ENCODE measurements at regions not wholly inside any gene's neighbourhood (a gene's known extent, or its start where the extent isn't known, plus 50 kb on each side); places are given as distances from the start of the nearest gene placed in this dataset.

- no peak for DNase-seq
These were observed 123.6 kb downstream of the CCDC34 start for GRCh38 chr11:27239305-27239942.

GRCh38 chr11:27238811-27239210 is 124.2 kb downstream of the CCDC34 start:
- Histone ChIP-seq H3K27ac (ENCODE audit: insufficient read depth, low read length, poor library complexity, severe bottlenecking) (no peak overlapping the region), H3K4me1 (ENCODE audit: control insufficient read depth, insufficient read depth, low read length, poor library complexity, severe bottlenecking) (no peaks in the 10 kb centered on the region), H3K4me3 (ENCODE audit: low read depth, low read length) (no peak overlapping the region), H3K36me3 (ENCODE audit: control insufficient read depth, insufficient read depth, low read length) (no peaks in the 10 kb centered on the region), H3K27me3 (ENCODE audit: control insufficient read depth, insufficient read depth, low read length) (peaks cover 1% of the 10 kb centered on the region), H3K9me3 (ENCODE audit: control insufficient read depth in 2 of 2, low read length in 2 of 2) (no peaks in the 10 kb centered on the region)
- peaks cover 0 to 1% (median 0%) of the 10 kb centered on the region in 7 donors for H3K9me3 Mint-ChIP-seq
- H3K27me3 Mint-ChIP-seq, result no peaks in the 10 kb centered on the region
- H3K4me3 Mint-ChIP-seq, result no peak overlapping the region
- ATAC-seq (ENCODE audit: low read depth in 2 of 2) (no peak), DNase-seq (no peak)
- H3K36me3 Mint-ChIP-seq, result no peaks in the 10 kb centered on the region
- peaks cover 0 to 2% (median 0%) of the 10 kb centered on the region in 4 donors for H3K4me1 Mint-ChIP-seq
- peak overlapping the region in 1 of 3 donors; percentile 29 for H3K27ac Mint-ChIP-seq

More at GRCh38 chr11:27239305-27239942, 123.6 kb downstream of the CCDC34 start:
- Mint-ChIP-seq H3K27me3 (no peaks in the 10 kb centered on the region), H3K4me3 (no peak overlapping the region), H3K9me3 (peaks cover 0 to 1% (median 0%) of the 10 kb centered on the region in 7 donors), H3K4me1 (peaks cover 0 to 2% (median 0%) of the 10 kb centered on the region in 4 donors), H3K36me3 (no peaks in the 10 kb centered on the region), H3K27ac (no peak overlapping the region)
- no peak overlapping the region for H3K27ac ChIP-seq (ENCODE audit: insufficient read depth, low read length, poor library complexity, severe bottlenecking)
- peaks cover 1% of the 10 kb centered on the region for H3K27me3 ChIP-seq (ENCODE audit: control insufficient read depth, insufficient read depth, low read length)
- no peak for ATAC-seq (ENCODE audit: low read depth in 2 of 2)
- no peaks in the 10 kb centered on the region for H3K36me3 ChIP-seq (ENCODE audit: control insufficient read depth, insufficient read depth, low read length)
- no peaks in the 10 kb centered on the region for H3K4me1 ChIP-seq (ENCODE audit: control insufficient read depth, insufficient read depth, low read length, poor library complexity, severe bottlenecking)
- no peaks in the 10 kb centered on the region for H3K9me3 ChIP-seq (ENCODE audit: control insufficient read depth in 2 of 2, low read length in 2 of 2)
- no peak overlapping the region for H3K4me3 ChIP-seq (ENCODE audit: low read depth, low read length)

GRCh38 chr11:27237643-27238042 is 125.4 kb downstream of the CCDC34 start:
- no peaks in the 10 kb centered on the region for H3K9me3 ChIP-seq (ENCODE audit: control insufficient read depth in 2 of 2, low read length in 2 of 2)
- H3K4me3 ChIP-seq (ENCODE audit: low read depth, low read length), result no peak overlapping the region
- H3K36me3 ChIP-seq (ENCODE audit: control insufficient read depth, insufficient read depth, low read length), result no peaks in the 10 kb centered on the region
- H3K4me1 Mint-ChIP-seq, result peaks cover 0 to 2% (median 0%) of the 10 kb centered on the region in 4 donors
- H3K36me3 Mint-ChIP-seq, result no peaks in the 10 kb centered on the region
- H3K27me3 Mint-ChIP-seq, result no peaks in the 10 kb centered on the region
- H3K9me3 Mint-ChIP-seq, result peaks cover 0 to 1% (median 0%) of the 10 kb centered on the region in 7 donors
- H3K27ac Mint-ChIP-seq, result no peak overlapping the region
- DNase-seq (no peak), ATAC-seq (ENCODE audit: low read depth in 2 of 2) (no peak)
- peaks cover 1% of the 10 kb centered on the region for H3K27me3 ChIP-seq (ENCODE audit: control insufficient read depth, insufficient read depth, low read length)
- no peak overlapping the region for H3K27ac ChIP-seq (ENCODE audit: insufficient read depth, low read length, poor library complexity, severe bottlenecking)
- no peak overlapping the region for H3K4me3 Mint-ChIP-seq
- H3K4me1 ChIP-seq (ENCODE audit: control insufficient read depth, insufficient read depth, low read length, poor library complexity, severe bottlenecking), result no peaks in the 10 kb centered on the region

- peaks cover 0 to 2% (median 0%) of the 10 kb centered on the region in 4 donors for H3K4me1 Mint-ChIP-seq
- no peak overlapping the region for H3K27ac ChIP-seq (ENCODE audit: insufficient read depth, low read length, poor library complexity, severe bottlenecking)
- H3K4me1 ChIP-seq (ENCODE audit: control insufficient read depth, insufficient read depth, low read length, poor library complexity, severe bottlenecking), result no peaks in the 10 kb centered on the region
- H3K4me3 Mint-ChIP-seq, result no peak overlapping the region
- H3K27ac Mint-ChIP-seq, result no peak overlapping the region
- no peaks in the 10 kb centered on the region for H3K9me3 Mint-ChIP-seq
- no peaks in the 10 kb centered on the region for H3K27me3 Mint-ChIP-seq
- ATAC-seq (ENCODE audit: low read depth in 2 of 2) (no peak), DNase-seq (no peak)
- H3K4me3 ChIP-seq (ENCODE audit: low read depth, low read length), result no peak overlapping the region
- no peaks in the 10 kb centered on the region for H3K9me3 ChIP-seq (ENCODE audit: control insufficient read depth in 2 of 2, low read length in 2 of 2)
- H3K27me3 ChIP-seq (ENCODE audit: control insufficient read depth, insufficient read depth, low read length), result no peaks in the 10 kb centered on the region
- H3K36me3 ChIP-seq (ENCODE audit: control insufficient read depth, insufficient read depth, low read length), result no peaks in the 10 kb centered on the region
- H3K36me3 Mint-ChIP-seq, result no peaks in the 10 kb centered on the region
These were observed 128.1 kb downstream of the CCDC34 start for GRCh38 chr11:27234961-27235360.

GRCh38 chr11:27234043-27234668 is 128.9 kb downstream of the CCDC34 start:
- no peaks in the 10 kb centered on the region for H3K27me3 ChIP-seq (ENCODE audit: control insufficient read depth, insufficient read depth, low read length)
- H3K9me3 ChIP-seq (ENCODE audit: control insufficient read depth in 2 of 2, low read length in 2 of 2), result no peaks in the 10 kb centered on the region
- Mint-ChIP-seq H3K27ac (no peak overlapping the region), H3K4me1 (peaks cover 0 to 2% (median 0%) of the 10 kb centered on the region in 4 donors), H3K4me3 (no peak overlapping the region), H3K9me3 (no peaks in the 10 kb centered on the region), H3K36me3 (no peaks in the 10 kb centered on the region), H3K27me3 (no peaks in the 10 kb centered on the region)
- DNase-seq (no peak), ATAC-seq (ENCODE audit: low read depth in 2 of 2) (peak; percentile 37 to 38)
- H3K4me3 ChIP-seq (ENCODE audit: low read depth, low read length), result no peak overlapping the region
- no peak overlapping the region for H3K27ac ChIP-seq (ENCODE audit: insufficient read depth, low read length, poor library complexity, severe bottlenecking)
- H3K4me1 ChIP-seq (ENCODE audit: control insufficient read depth, insufficient read depth, low read length, poor library complexity, severe bottlenecking), result no peaks in the 10 kb centered on the region
- H3K36me3 ChIP-seq (ENCODE audit: control insufficient read depth, insufficient read depth, low read length), result no peaks in the 10 kb centered on the region

- no peaks in the 10 kb centered on the region for H3K9me3 Mint-ChIP-seq
- no peak overlapping the region for H3K4me3 ChIP-seq (ENCODE audit: low read depth, low read length)
- H3K4me3 Mint-ChIP-seq, result no peak overlapping the region
- H3K27me3 Mint-ChIP-seq, result no peaks in the 10 kb centered on the region
- no peaks in the 10 kb centered on the region for H3K27me3 ChIP-seq (ENCODE audit: control insufficient read depth, insufficient read depth, low read length)
- no peak overlapping the region for H3K27ac ChIP-seq (ENCODE audit: insufficient read depth, low read length, poor library complexity, severe bottlenecking)
- H3K4me1 Mint-ChIP-seq, result peaks cover 0 to 2% (median 0%) of the 10 kb centered on the region in 4 donors
- ATAC-seq (ENCODE audit: low read depth in 2 of 2) (no peak), DNase-seq (no peak)
- no peaks in the 10 kb centered on the region for H3K4me1 ChIP-seq (ENCODE audit: control insufficient read depth, insufficient read depth, low read length, poor library complexity, severe bottlenecking)
- no peaks in the 10 kb centered on the region for H3K36me3 ChIP-seq (ENCODE audit: control insufficient read depth, insufficient read depth, low read length)
- no peak overlapping the region for H3K27ac Mint-ChIP-seq
- H3K9me3 ChIP-seq (ENCODE audit: control insufficient read depth in 2 of 2, low read length in 2 of 2), result no peaks in the 10 kb centered on the region
- H3K36me3 Mint-ChIP-seq, result no peaks in the 10 kb centered on the region
These were observed 129.4 kb downstream of the CCDC34 start for GRCh38 chr11:27233654-27234042.

- Mint-ChIP-seq H3K9me3 (no peaks in the 10 kb centered on the region), H3K27me3 (no peaks in the 10 kb centered on the region), H3K36me3 (no peaks in the 10 kb centered on the region), H3K4me1 (peaks cover 0 to 2% (median 0%) of the 10 kb centered on the region in 4 donors), H3K27ac (no peak overlapping the region), H3K4me3 (no peak overlapping the region)
- no peak overlapping the region for H3K4me3 ChIP-seq (ENCODE audit: low read depth, low read length)
- H3K9me3 ChIP-seq (ENCODE audit: control insufficient read depth in 2 of 2, low read length in 2 of 2), result no peaks in the 10 kb centered on the region
- no peaks in the 10 kb centered on the region for H3K4me1 ChIP-seq (ENCODE audit: control insufficient read depth, insufficient read depth, low read length, poor library complexity, severe bottlenecking)
- DNase-seq (no peak), ATAC-seq (ENCODE audit: low read depth in 2 of 2) (no peak)
- no peak overlapping the region for H3K27ac ChIP-seq (ENCODE audit: insufficient read depth, low read length, poor library complexity, severe bottlenecking)
- H3K36me3 ChIP-seq (ENCODE audit: control insufficient read depth, insufficient read depth, low read length), result no peaks in the 10 kb centered on the region
- no peaks in the 10 kb centered on the region for H3K27me3 ChIP-seq (ENCODE audit: control insufficient read depth, insufficient read depth, low read length)
These were observed 131.5 kb downstream of the CCDC34 start for GRCh38 chr11:27231530-27231929.

- no peak for ATAC-seq (ENCODE audit: low read depth in 2 of 2)
- H3K4me1 Mint-ChIP-seq, result no peaks in the 10 kb centered on the region
These were observed 132.8 kb downstream of the CCDC34 start for GRCh38 chr11:27230192-27230572.

More at GRCh38 chr11:27230192-27230572, 132.8 kb downstream of the CCDC34 start:
- H3K4me1 ChIP-seq (ENCODE audit: control insufficient read depth, insufficient read depth, low read length, poor library complexity, severe bottlenecking), result no peaks in the 10 kb centered on the region
- no peak overlapping the region for H3K4me3 ChIP-seq (ENCODE audit: low read depth, low read length)
- Mint-ChIP-seq H3K4me3 (no peak overlapping the region), H3K9me3 (peaks cover 0 to 1% (median 0%) of the 10 kb centered on the region in 7 donors), H3K27me3 (no peaks in the 10 kb centered on the region), H3K27ac (no peak overlapping the region), H3K36me3 (no peaks in the 10 kb centered on the region)
- H3K27ac ChIP-seq (ENCODE audit: insufficient read depth, low read length, poor library complexity, severe bottlenecking), result no peak overlapping the region
- H3K9me3 ChIP-seq (ENCODE audit: control insufficient read depth in 2 of 2, low read length in 2 of 2), result no peaks in the 10 kb centered on the region
- no peaks in the 10 kb centered on the region for H3K27me3 ChIP-seq (ENCODE audit: control insufficient read depth, insufficient read depth, low read length)
- no peaks in the 10 kb centered on the region for H3K36me3 ChIP-seq (ENCODE audit: control insufficient read depth, insufficient read depth, low read length)
- DNase-seq, result no peak

All from CD4-positive, CD25-positive, alpha-beta regulatory T cell (primary cell).